Sigmoid colon (tissue), 6 donors: ENCODE measurements at regions not wholly inside any gene's neighbourhood (a gene's known extent, or its start where the extent isn't known, plus 50 kb on each side); places are given as distances from the start of the nearest gene placed in this dataset.

Experiments used
- DNase-seq: peaks from one replicate; pipeline ENCODE4 v3.0.0-alpha.2; 2019
- H3K27ac ChIP-seq, 4 donors: fragments of 200-600 bp; sonication (generic); one replicate each; pipeline ENCODE4 v1.5.1; 2016 to 2019; ENCODE audit warnings: mild to moderate bottlenecking in 1 of 4
- H3K27me3 ChIP-seq, 3 donors: fragments of 200-600 bp; sonication (generic); one replicate each; pipeline ENCODE4 v1.5.1; 2019; ENCODE audit warnings: mild to moderate bottlenecking in 1 of 3
- H3K36me3 ChIP-seq, 4 donors: fragments of 200-600 bp; sonication (generic); one replicate each; pipeline ENCODE4 v1.5.1; 2016 to 2019
- H3K4me1 ChIP-seq, 4 donors: fragments of 200-600 bp; sonication (generic); one replicate each; pipeline ENCODE4 v1.5.1; 2017 to 2019
- H3K4me3 ChIP-seq, 4 donors: fragments of 200-600 bp; sonication (generic); one replicate each; pipeline ENCODE4 v1.5.1; 2017 to 2019; ENCODE audit warnings: mild to moderate bottlenecking in 2 of 4, moderate library complexity in 1 of 4
- H3K9me3 ChIP-seq, 4 donors: fragments of 200-600 bp in 3 of 4; sonication (generic) in 3 of 4; one replicate each; pipeline versions ENCODE4 v1.5.1 to v1.6.1; 2013 to 2019
- EP300 ChIP-seq, 4 donors: sonication (generic); formaldehyde crosslinking; IDR thresholded peaks; one replicate each; pipeline ENCODE4 v1.6.1; 2017; ENCODE audit warnings: antibody characterized with exemption in 4 of 4
- POLR2A ChIP-seq, 2 donors: fragments of 450-650 bp; IDR thresholded peaks; one replicate each; pipeline ENCODE4 v1.6.1; 2016; ENCODE audit warnings: antibody characterized with exemption in 2 of 2, mild to moderate bottlenecking in 2 of 2, moderate library complexity in 2 of 2
- POLR2AphosphoS5 ChIP-seq, 4 donors: sonication (generic); formaldehyde crosslinking; IDR thresholded peaks; one replicate each; pipeline ENCODE4 v1.6.1; 2017; ENCODE audit warnings: antibody characterized with exemption in 4 of 4
- WGBS, 2 donors: extraction: QIAGEN DNeasy Blood & Tissue Kit; methylation state at CpG; one replicate each; pipeline ENCODE4 v1.1.7; 2013; 5-methylcytosine and 5-hydroxymethylcytosine counted together
- intact Hi-C: fragments of 100-400 bp; cut with DNase I; formaldehyde crosslinking; loops from one replicate; pipeline ENCODE4 v1.15.1; 2023
- TF ChIP-seq, protein P1 (sequence below), 4 experiments: fragments of 450-650 bp in 3 of 4; fragments of 200-600 bp in 1 of 4; IDR thresholded peaks; one replicate each; pipeline ENCODE4 v1.5.1; 2016 to 2019; ENCODE audit warnings: antibody characterized with exemption in 4 of 4, mild to moderate bottlenecking in 3 of 4, moderate library complexity in 2 of 4
- donor health status: healthy with polysubstance abuse.
- donor health status: healthy.

DNA sequence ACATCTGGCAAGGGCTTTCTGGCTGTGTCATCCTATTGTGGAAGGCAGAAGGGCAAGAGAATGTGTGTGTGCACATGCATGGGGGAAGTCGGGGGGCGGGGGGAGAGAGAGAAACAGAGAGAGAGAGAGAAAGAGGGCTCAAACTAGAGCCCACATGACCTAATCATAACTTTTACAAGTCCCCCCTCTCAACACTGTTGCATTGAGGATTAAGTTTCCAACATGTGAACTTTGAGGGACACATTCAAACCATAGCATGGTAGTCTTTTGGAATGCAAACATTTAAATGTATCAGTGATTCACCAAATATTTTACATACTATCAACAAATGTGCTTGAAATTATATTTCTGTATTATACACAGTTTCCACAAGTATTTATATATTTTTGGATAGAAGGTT is 655.4 kb upstream of the B3GALT2 start:
- Histone ChIP-seq H3K36me3 (no peaks in the 10 kb centered on the region), H3K27ac (no peak overlapping the region), H3K9me3 (no peaks in the 10 kb centered on the region), H3K27me3 (no peaks in the 10 kb centered on the region), H3K4me3 (no peak overlapping the region), H3K4me1 (no peaks in the 10 kb centered on the region)
- no peak for DNase-seq
- 87 to 90% methylated on average over 1 to 2 of the region's 2 CpGs for WGBS, 2 donors
- TF ChIP-seq, protein P1, sequence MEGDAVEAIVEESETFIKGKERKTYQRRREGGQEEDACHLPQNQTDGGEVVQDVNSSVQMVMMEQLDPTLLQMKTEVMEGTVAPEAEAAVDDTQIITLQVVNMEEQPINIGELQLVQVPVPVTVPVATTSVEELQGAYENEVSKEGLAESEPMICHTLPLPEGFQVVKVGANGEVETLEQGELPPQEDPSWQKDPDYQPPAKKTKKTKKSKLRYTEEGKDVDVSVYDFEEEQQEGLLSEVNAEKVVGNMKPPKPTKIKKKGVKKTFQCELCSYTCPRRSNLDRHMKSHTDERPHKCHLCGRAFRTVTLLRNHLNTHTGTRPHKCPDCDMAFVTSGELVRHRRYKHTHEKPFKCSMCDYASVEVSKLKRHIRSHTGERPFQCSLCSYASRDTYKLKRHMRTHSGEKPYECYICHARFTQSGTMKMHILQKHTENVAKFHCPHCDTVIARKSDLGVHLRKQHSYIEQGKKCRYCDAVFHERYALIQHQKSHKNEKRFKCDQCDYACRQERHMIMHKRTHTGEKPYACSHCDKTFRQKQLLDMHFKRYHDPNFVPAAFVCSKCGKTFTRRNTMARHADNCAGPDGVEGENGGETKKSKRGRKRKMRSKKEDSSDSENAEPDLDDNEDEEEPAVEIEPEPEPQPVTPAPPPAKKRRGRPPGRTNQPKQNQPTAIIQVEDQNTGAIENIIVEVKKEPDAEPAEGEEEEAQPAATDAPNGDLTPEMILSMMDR (IDR thresholded peaks at IDR 0.05): no peak
- TF ChIP-seq EP300 (IDR thresholded peaks at IDR 0.05) (no peak), POLR2A (IDR thresholded peaks at IDR 0.05) (no peak), POLR2AphosphoS5 (IDR thresholded peaks at IDR 0.05) (no peak)
- intact Hi-C loops: no loop called here

DNA sequence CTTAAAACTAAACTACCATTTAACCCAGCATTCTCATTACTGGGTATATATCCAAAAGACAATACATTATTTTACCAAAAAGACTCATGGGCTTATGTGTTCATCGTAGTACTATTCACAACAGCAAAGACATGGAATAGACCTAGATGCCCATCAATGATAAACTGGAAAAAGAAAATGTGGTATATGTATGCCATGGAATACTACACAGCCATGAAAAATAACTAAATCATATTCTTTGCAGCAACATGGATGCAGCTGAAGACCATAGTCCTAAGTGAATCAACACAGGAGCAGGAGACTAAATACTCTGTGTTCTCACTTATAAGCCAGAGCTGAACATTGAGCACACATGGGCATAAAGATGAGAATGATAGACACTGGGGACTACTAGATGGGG is 645.1 kb upstream of the B3GALT2 start:
- intact Hi-C loops: no loop called here

DNA sequence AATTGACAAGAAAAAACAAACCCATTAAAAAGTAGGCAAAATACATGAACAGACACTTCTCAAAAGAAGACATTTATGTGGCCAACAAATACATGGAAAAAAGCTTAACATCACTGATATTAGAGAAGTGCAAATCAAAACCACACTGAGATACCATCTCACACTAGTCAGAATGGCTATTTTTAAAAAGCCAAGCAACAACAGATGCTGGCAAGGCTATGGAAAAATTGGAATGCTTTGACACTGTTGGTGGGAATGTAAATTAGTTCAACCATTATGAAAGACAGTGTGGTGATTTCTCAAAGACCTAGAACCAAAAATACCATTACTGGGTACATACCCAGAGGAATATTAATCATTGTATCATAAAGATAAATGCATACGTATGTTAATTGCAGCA is 641.1 kb upstream of the B3GALT2 start:
- intact Hi-C loops: no loop called here
- peaks cover 0 to 10% (median 3%) of the 10 kb centered on the region in 4 donors for H3K9me3 ChIP-seq
- no peak overlapping the region for H3K27ac ChIP-seq
- no peaks in the 10 kb centered on the region for H3K36me3 ChIP-seq
- H3K4me1 ChIP-seq: no peaks in the 10 kb centered on the region
- H3K27me3 ChIP-seq: no peaks in the 10 kb centered on the region
- no peak overlapping the region for H3K4me3 ChIP-seq
- DNase-seq: no peak
- TF ChIP-seq POLR2AphosphoS5 (IDR thresholded peaks at IDR 0.05): no peak
- no peak for TF ChIP-seq POLR2A (IDR thresholded peaks at IDR 0.05)
- TF ChIP-seq, protein P1 (IDR thresholded peaks at IDR 0.05): no peak
- TF ChIP-seq EP300 (IDR thresholded peaks at IDR 0.05): no peak
- 93 to 95% methylated on average over 1 of the region's 1 CpG for WGBS, 2 donors

More for the DNA sequence above, 645.1 kb upstream of the B3GALT2 start:
- DNase-seq: no peak
- TF ChIP-seq, protein P1 (IDR thresholded peaks at IDR 0.05): no peak
- TF ChIP-seq POLR2A (IDR thresholded peaks at IDR 0.05) (no peak), POLR2AphosphoS5 (IDR thresholded peaks at IDR 0.05) (no peak), EP300 (IDR thresholded peaks at IDR 0.05) (no peak)
- Histone ChIP-seq H3K27me3 (no peaks in the 10 kb centered on the region), H3K27ac (no peak overlapping the region), H3K36me3 (no peaks in the 10 kb centered on the region), H3K9me3 (peaks cover 0 to 10% (median 3%) of the 10 kb centered on the region in 4 donors), H3K4me1 (no peaks in the 10 kb centered on the region), H3K4me3 (no peak overlapping the region)
- 45 to 91% methylated on average over 1 of the region's 1 CpG for WGBS, 2 donors

DNA sequence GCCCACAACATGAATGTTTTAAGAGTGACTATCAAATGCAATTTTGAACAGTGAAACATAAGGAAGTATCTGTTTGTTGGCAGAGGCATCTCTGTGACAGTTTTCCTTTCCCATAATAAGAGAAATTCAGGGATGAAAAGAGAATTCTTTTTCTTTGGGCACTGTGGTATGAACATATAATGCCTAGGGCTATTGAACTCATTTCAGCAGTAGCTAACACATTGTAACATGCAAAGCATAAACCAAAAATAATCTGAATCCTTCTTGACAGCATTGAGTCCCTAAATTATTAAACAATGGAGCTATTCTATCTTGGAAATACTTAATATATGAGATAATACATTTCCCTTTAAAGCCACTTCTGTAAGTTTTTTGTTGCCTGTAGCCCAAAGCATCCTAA is 633.0 kb upstream of the B3GALT2 start:
- no peaks in the 10 kb centered on the region for H3K4me1 ChIP-seq
- H3K27ac ChIP-seq: no peak overlapping the region
- H3K4me3 ChIP-seq: no peak overlapping the region
- H3K9me3 ChIP-seq: no peaks in the 10 kb centered on the region
- TF ChIP-seq EP300 (IDR thresholded peaks at IDR 0.05) (no peak), POLR2AphosphoS5 (IDR thresholded peaks at IDR 0.05) (no peak), POLR2A (IDR thresholded peaks at IDR 0.05) (no peak)
- TF ChIP-seq, protein P1 (IDR thresholded peaks at IDR 0.05): no peak
- no peaks in the 10 kb centered on the region for H3K36me3 ChIP-seq
- no peaks in the 10 kb centered on the region for H3K27me3 ChIP-seq
- no peak for DNase-seq
- intact Hi-C loops: no loop called here

DNA sequence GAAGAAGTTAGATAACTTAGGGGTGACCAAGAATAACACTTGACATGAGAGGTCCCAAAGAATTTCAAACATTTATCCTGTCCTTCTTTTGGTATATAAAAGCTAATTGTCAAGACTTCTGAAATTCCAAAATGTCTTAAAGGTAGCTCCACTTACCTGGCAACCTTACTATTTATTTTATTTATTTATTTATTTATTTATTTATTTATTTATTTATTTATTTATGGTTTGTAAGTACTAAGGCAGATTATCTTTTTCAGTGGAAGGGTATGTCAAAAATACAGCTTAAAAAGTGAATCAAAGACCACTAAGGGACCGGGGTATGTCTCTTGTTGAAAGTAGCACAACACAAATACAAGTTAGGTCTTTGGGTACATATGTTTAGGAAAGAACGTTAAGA is 620.8 kb upstream of the B3GALT2 start:
- intact Hi-C loops: no loop called here
- Histone ChIP-seq H3K4me1 (no peaks in the 10 kb centered on the region), H3K27ac (no peak overlapping the region), H3K36me3 (no peaks in the 10 kb centered on the region), H3K27me3 (no peaks in the 10 kb centered on the region), H3K9me3 (no peaks in the 10 kb centered on the region), H3K4me3 (no peak overlapping the region)
- no peak for DNase-seq
- TF ChIP-seq POLR2A (IDR thresholded peaks at IDR 0.05): no peak
- TF ChIP-seq, protein P1 (IDR thresholded peaks at IDR 0.05): no peak
- TF ChIP-seq POLR2AphosphoS5 (IDR thresholded peaks at IDR 0.05): no peak
- no peak for TF ChIP-seq EP300 (IDR thresholded peaks at IDR 0.05)
- 67 to 88% methylated on average over 2 of the region's 2 CpGs for WGBS, 2 donors
